Adrenal gland (tissue), 5 donors: ENCODE measurements at regions not wholly inside any gene's neighbourhood (a gene's known extent, or its start where the extent isn't known, plus 50 kb on each side); places are given as distances from the start of the nearest gene placed in this dataset.

Experiments
- CTCF ChIP-seq, 6 experiments: fragments of 450-650 bp in 4 of 6; fragments of 200-600 bp in 2 of 6; sonication (generic) in 1 of 6; IDR thresholded peaks; 1 replicate in 5 of 6; 2 replicates in 1 of 6; pipeline versions ENCODE4 v1.5.1 to v1.8.0; 2016 to 2021; ENCODE audit warnings: antibody characterized with exemption in 6 of 6, mild to moderate bottlenecking in 2 of 6, moderate library complexity in 1 of 6
- POLR2A ChIP-seq, 2 donors: fragments of 450-650 bp; IDR thresholded peaks; one replicate each; pipeline ENCODE4 v1.6.1; 2017; ENCODE audit warnings: antibody characterized with exemption in 2 of 2, mild to moderate bottlenecking in 2 of 2, moderate library complexity in 1 of 2
- donor health status: DM: no; HTN: no; CAD: no.

GRCh38 chr1:213345621-213346020 lies 294.6 kb downstream of the RPS6KC1 start:
- no peak for TF ChIP-seq CTCF (IDR thresholded peaks at IDR 0.05)
- no peak for TF ChIP-seq POLR2A (IDR thresholded peaks at IDR 0.05)
